GM12891 (cell line): ENCODE measurements at regions not wholly inside any gene's neighbourhood (a gene's known extent, or its start where the extent isn't known, plus 50 kb on each side); places are given as distances from the start of the nearest gene placed in this dataset.

ENCODE experiments used
- POLR2A ChIP-seq: IDR thresholded peaks from 2 replicates; pipeline ENCODE4 v1.6.1; 2011; ENCODE audit warnings: low read depth, low read length, control low read depth
- POLR2AphosphoS5 ChIP-seq: IDR thresholded peaks from 2 replicates; pipeline ENCODE4 v1.6.1; 2011; ENCODE audit warnings: low read depth, low read length, control low read depth
- TAF1 ChIP-seq: IDR thresholded peaks from 2 replicates; pipeline ENCODE4 v1.6.1; 2011; ENCODE audit warnings: low read depth, low read length, control low read depth

DNA sequence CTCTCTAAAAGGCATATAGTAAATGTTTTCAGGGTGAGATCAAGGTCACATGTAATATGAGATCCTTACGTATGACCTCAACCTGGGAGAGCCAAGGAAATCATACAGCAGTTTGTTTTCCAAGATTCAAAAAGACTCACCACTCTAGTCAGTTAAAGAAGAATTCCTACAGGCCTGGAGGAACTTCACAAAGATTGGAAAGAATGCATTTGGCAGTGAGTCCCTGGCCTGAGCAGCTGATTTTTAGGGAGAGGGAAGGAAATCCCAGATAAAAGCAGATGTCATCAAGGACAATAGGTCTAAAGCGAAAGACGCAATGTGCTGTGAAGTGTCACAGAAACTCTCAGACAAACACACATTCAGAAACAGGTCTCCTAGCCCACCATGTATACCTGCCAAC lies 424.0 kb upstream of the ZNF462 start:
- TF ChIP-seq POLR2A (no peak), TAF1 (no peak), POLR2AphosphoS5 (no peak)
